GM12864 (cell line): ENCODE measurements at regions not wholly inside any gene's neighbourhood (a gene's known extent, or its start where the extent isn't known, plus 50 kb on each side); places are given as distances from the start of the nearest gene placed in this dataset.

Experiments used
- DNase-seq: peaks from one replicate; pipeline ENCODE4 v3.0.0-alpha.2; 2011; ENCODE audit warnings: low read depth
- H3K4me3 ChIP-seq: 2 replicates; pipeline ENCODE4 v1.5.1; 2011; ENCODE audit warnings: mild to moderate bottlenecking, low read depth, low read length, control low read depth
- CTCF ChIP-seq: IDR thresholded peaks from 2 replicates; pipeline ENCODE4 v1.5.1; 2011; ENCODE audit warnings: low read depth, mild to moderate bottlenecking, moderate library complexity, low read length, control low read depth, inconsistent platforms; ENCODE audit errors: missing control alignments

DNA sequence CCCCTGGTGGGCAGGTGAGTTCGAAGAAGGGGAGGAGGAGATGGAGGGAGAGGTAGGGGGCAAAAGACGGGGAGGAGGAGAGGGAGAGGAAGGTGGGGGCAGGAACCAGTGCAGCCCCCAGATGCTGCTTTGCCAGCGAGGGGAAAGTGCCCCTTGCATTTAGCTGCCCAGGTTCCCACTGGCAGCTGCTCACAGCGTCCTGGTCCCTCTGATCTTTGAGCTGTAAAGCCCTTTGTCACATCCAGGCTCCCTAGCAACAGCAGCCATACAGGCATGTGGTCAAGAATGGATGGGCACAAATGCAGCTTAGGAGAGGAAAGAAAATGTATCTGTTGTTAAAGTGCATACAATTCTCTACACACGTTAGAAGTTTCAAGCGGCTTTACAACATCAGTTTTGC lies 160.9 kb downstream of the CD83 start:
- DNase-seq, result no peak
- no peak overlapping the region for H3K4me3 ChIP-seq
- no peak for TF ChIP-seq CTCF

GRCh38 chr6:14280006-14280510 lies 162.5 kb downstream of the CD83 start:
- TF ChIP-seq CTCF, result no peak
- DNase-seq, result no peak
- no peak overlapping the region for H3K4me3 ChIP-seq

- no peak for TF ChIP-seq CTCF
- DNase-seq, result no peak
- H3K4me3 ChIP-seq, result no peak overlapping the region
Observed at GRCh38 chr6:14280766-14281293, 163.3 kb downstream of the CD83 start.

DNA sequence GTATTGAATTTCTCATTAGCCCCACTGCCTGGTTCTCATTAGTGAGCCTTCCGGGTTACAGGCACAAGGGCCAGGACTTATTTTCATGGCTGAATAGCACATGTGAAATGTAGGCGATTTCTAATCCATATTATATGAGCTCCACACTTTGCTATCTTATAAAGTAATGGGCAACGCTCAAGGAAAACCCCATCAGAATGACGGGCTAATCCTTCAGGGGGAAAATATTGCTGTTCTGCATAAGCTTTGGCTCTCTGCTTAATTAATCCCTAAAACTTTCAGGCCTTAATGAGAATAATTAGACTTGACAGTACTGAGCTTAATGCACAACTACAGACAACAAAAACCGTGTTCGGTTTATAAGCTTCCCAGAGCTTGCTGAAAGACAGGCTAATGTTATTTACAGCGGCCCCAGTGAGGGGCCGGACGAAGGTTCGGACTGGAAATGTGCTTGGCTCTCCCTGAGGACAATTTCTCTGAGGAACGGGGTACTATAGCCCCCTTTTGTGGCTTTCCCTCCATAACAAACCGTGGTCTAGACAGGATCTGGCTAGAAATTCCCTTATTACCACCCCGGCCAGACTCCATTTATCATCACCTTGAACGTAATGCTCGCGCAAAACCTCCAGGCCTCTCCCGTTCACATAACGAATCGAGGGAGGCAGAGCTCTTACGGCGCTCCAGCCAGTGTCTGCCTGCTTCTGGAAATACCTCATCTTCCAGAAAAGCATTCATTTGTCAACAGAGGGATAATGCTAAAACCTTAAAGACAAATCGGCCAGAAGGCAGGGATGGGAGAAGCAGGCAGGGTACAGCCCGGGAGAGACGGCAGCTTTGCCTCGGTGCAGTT lies 164.5 kb downstream of the CD83 start:
- no peak overlapping the region for H3K4me3 ChIP-seq
- TF ChIP-seq CTCF, result no peak

DNA sequence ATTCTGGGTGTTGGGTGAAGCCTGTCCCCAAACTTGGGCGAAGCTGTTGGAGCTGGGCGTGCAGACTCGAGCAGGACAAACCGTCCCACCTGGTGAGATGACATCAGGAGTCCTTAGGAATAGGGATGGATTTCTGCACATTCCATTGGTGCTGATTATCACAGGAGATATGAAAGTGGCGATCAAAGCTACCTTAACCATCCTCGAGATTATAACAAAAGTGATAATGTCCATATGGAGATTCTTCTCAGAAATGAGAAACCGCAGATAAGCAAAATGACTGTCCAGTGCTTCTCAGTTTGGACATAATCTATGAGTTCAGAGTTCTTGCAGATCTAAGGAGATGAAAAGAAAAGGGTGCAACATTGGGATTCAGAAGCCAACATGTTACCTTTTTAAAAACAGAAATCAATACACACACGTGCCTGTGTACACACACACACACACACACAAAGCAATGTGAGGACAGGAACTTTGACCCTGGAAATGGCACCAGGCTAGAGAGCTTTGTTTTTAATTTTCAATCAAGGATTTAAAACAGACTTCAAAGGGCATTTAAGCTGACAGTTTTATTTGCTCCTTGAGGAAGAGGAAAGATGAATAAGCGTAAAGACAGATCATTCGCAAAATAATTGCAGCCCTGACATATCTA lies 165.4 kb downstream of the CD83 start:
- TF ChIP-seq CTCF, result no peak
- DNase-seq, result no peak
- no peak overlapping the region for H3K4me3 ChIP-seq

More for the DNA sequence above, 164.5 kb downstream of the CD83 start:
- no peak for DNase-seq

DNA sequence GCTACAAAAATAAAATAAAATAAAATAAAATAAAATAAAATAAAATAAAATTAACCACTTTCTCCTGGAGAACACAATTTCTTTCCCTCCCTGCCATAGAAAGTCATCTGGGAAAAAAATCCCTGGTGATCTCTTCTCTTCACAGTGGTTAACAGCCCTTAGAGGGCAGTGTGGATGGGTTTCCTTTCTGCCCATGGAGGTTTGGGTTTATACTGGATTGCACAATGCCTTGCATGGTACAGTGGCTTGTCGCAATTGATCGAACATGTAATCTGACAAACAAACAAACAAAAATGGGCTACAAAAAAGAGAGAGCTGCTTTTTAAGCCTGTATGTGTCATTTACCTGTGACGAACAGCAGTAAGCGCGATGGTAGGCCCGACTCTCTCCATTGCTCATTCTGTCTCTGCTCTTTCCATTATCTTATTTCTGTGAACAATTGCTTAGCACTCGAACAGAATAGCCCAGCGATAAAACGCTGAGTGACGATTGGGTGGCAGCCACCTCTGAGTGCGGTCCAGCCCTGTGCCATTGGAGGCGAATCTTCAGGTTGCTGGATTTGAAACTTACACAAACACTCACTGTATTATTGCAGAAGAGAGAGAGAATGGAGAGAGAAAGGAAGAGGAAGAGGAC lies 166.1 kb downstream of the CD83 start:
- DNase-seq, result no peak
- no peak overlapping the region for H3K4me3 ChIP-seq
- TF ChIP-seq CTCF, result no peak
